C4-2B (cell line): ENCODE measurements at regions not wholly inside any gene's neighbourhood (a gene's known extent, or its start where the extent isn't known, plus 50 kb on each side); places are given as distances from the start of the nearest gene placed in this dataset.

Source experiments
- H3K27ac ChIP-seq: fragments of 450-650 bp; 2 replicates; pipeline ENCODE4 v1.5.1; 2017
- ZFX ChIP-seq: fragments of 450-650 bp; IDR thresholded peaks from 2 replicates; pipeline ENCODE4 v1.6.1; 2017
- TF ChIP-seq, protein P1 (sequence below): fragments of 450-650 bp; conservative IDR thresholded peaks from 2 replicates; pipeline ENCODE4 v1.5.1; 2017; ENCODE audit warnings: mild to moderate bottlenecking

DNA sequence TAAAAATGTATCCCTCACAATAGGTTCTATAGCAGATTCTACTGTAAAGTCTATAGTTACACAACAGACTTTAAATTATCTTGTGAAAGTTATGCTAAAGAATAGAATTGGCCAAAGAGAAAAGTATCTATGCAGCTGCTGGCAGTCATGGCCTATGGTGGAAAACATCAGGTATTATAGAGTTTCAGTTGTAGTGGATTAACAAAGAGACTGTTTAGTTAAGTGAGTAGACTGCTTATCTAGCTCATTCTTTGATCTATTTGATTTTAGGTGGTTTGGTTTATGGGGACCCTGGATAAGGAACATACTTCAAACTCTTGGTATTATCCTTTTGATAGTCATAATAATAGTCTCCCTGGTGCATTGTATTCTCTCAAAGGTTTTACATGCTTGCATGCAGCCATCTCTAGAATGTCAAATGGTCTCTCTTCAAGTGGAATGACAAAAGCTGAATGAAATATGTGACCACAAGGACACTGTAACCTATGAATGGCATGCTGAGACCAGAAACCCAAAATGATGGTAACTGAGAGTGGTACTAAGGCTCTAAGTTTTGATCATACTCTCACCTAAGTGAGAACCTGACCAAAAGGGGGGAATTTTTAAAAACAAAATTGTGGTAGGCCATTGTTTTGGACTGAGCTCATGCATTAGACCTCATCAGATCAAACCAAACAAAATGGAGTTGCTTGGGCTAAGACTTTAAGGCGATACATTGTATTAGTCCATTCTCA is 54.9 kb upstream of the NAMPT start:
- H3K27ac ChIP-seq = no peak overlapping the region
- TF ChIP-seq ZFX = no peak
- TF ChIP-seq, protein P1, sequence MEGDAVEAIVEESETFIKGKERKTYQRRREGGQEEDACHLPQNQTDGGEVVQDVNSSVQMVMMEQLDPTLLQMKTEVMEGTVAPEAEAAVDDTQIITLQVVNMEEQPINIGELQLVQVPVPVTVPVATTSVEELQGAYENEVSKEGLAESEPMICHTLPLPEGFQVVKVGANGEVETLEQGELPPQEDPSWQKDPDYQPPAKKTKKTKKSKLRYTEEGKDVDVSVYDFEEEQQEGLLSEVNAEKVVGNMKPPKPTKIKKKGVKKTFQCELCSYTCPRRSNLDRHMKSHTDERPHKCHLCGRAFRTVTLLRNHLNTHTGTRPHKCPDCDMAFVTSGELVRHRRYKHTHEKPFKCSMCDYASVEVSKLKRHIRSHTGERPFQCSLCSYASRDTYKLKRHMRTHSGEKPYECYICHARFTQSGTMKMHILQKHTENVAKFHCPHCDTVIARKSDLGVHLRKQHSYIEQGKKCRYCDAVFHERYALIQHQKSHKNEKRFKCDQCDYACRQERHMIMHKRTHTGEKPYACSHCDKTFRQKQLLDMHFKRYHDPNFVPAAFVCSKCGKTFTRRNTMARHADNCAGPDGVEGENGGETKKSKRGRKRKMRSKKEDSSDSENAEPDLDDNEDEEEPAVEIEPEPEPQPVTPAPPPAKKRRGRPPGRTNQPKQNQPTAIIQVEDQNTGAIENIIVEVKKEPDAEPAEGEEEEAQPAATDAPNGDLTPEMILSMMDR = no peak

DNA sequence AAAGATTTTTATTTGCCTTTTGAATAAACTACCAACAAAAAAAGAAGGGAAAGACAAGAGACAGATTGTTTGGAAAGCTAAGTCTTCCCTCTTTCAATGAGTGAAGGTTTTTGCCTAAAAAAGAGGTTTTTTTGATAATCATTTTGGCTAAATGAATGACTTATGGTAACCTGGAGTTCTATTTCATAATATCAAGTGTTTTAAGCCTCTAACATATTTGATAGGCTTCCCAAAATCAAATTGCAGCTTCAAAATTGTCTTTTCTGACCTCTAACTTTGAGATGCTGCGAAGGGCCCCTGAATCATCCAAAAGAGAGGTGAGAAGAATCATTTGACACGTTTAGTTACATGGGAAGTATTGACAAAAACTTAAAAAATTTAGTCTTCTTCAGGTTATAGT is 53.0 kb upstream of the NAMPT start:
- TF ChIP-seq ZFX = no peak
- TF ChIP-seq, protein P1 = no peak
- no peak overlapping the region for H3K27ac ChIP-seq

- no peak overlapping the region for H3K27ac ChIP-seq
- no peak for TF ChIP-seq ZFX
- TF ChIP-seq, protein P1 = no peak
Observed at GRCh38 chr7:106335814-106336213, 51.0 kb upstream of the NAMPT start.
